K562 (cell line): ENCODE measurements at regions not wholly inside any gene's neighbourhood (a gene's known extent, or its start where the extent isn't known, plus 50 kb on each side); places are given as distances from the start of the nearest gene placed in this dataset.

ENCODE experiments used
- ARID3A ChIP-seq: IDR thresholded peaks from 2 replicates; pipeline ENCODE4 v1.6.1; 2012; ENCODE audit warnings: low read depth, low read length, improper control_type of control experiment, borderline replicate concordance
- BDP1 ChIP-seq: IDR thresholded peaks from 3 replicates; pipeline ENCODE4 v1.6.1; 2011; ENCODE audit not compliant: insufficient read length, insufficient read depth
- CCAR2 ChIP-seq: fragments of 200-400 bp; formaldehyde crosslinking; IDR thresholded peaks from 2 replicates; pipeline ENCODE4 v1.6.1; 2017; ENCODE audit warnings: mild to moderate bottlenecking, low read depth, low read length
- CTCF ChIP-seq, 3 experiments: IDR thresholded peaks in 2 of 3; conservative IDR thresholded peaks in 1 of 3; 2 replicates each; pipeline ENCODE4 v1.5.1; 2011 to 2012; ENCODE audit warnings: low read length in 3 of 3, mild to moderate bottlenecking in 3 of 3, control low read depth in 2 of 3, improper control_type of control experiment in 1 of 3, inconsistent platforms in 1 of 3, low read depth in 1 of 3, mixed read lengths in 1 of 3, moderate library complexity in 1 of 3; ENCODE audit not compliant: insufficient read depth in 2 of 3
- ELF1 ChIP-seq: fragments of 200-800 bp; sonication (Bioruptor generic); IDR thresholded peaks from 2 replicates; pipeline ENCODE4 v1.6.1; 2016; ENCODE audit warnings: missing genetic modification characterization, missing compliant biosample characterization
- KLF16 ChIP-seq: IDR thresholded peaks from 2 replicates; pipeline ENCODE4 v1.6.1; 2016; ENCODE audit warnings: antibody characterized with exemption
- POLR2A ChIP-seq: fragments of 450-650 bp; conservative IDR thresholded peaks from 2 replicates; pipeline ENCODE4 v1.6.1; 2016
- TCF7L2 ChIP-seq: fragments of 150-350 bp; IDR thresholded peaks from 2 replicates; pipeline ENCODE4 v1.6.1; 2016; ENCODE audit warnings: low read depth, mild to moderate bottlenecking, low read length, moderate library complexity
- ZBTB34 ChIP-seq: fragments of 250-450 bp; sonication (Bioruptor Pico); IDR thresholded peaks from 2 replicates; pipeline ENCODE4 v1.8.0; 2021; ENCODE audit warnings: mild to moderate bottlenecking, moderate library complexity
- ZNF274 ChIP-seq: IDR thresholded peaks from 2 replicates; pipeline ENCODE4 v1.6.1; 2011; ENCODE audit warnings: low read depth, mild to moderate bottlenecking, low read length, moderate library complexity, borderline replicate concordance

GRCh38 chr22:49312601-49313000 lies 515.1 kb downstream of the BRD1 start:
- no peak for TF ChIP-seq ARID3A
- no peak for TF ChIP-seq BDP1
- TF ChIP-seq KLF16, result no peak
- TF ChIP-seq ELF1 (tag), result no peak
- no peak for TF ChIP-seq CTCF (IDR thresholded peaks at IDR 0.05 in 2 of 3, conservative IDR thresholded peaks at IDR 0.05 in 1 of 3; ENCODE audit: insufficient read depth in 2 of 3, low read depth in 1 of 3, low read length in 3 of 3)
- no peak for TF ChIP-seq TCF7L2
- TF ChIP-seq ZNF274, result no peak
- no peak for TF ChIP-seq ZBTB34
- no peak for TF ChIP-seq POLR2A
- TF ChIP-seq CCAR2, result no peak
